Hepatocyte (in vitro differentiated cells): ENCODE measurements at regions not wholly inside any gene's neighbourhood (a gene's known extent, or its start where the extent isn't known, plus 50 kb on each side); places are given as distances from the start of the nearest gene placed in this dataset.

ENCODE experiments used
- DNase-seq: peaks from one replicate; pipeline ENCODE4 v3.0.0-alpha.2; 2016; ENCODE audit warnings: low spot score
- H2AFZ ChIP-seq: fragments of 200-600 bp; sonication (generic); 2 replicates; pipeline ENCODE4 v1.6.0; 2016; ENCODE audit warnings: antibody characterized with exemption, mild to moderate bottlenecking
- H3K27ac ChIP-seq: fragments of 200-600 bp; sonication (generic); 2 replicates; pipeline ENCODE4 v1.5.1; 2016; ENCODE audit warnings: mild to moderate bottlenecking
- H3K27me3 ChIP-seq: fragments of 200-600 bp; sonication (generic); 2 replicates; pipeline ENCODE4 v1.6.1; 2016
- H3K36me3 ChIP-seq: fragments of 200-600 bp; sonication (generic); replicated peaks from 2 replicates; pipeline ENCODE4 v1.5.1; 2016; ENCODE audit warnings: low read depth; ENCODE audit not compliant: insufficient read depth
- H3K4me1 ChIP-seq: fragments of 200-600 bp; sonication (generic); 2 replicates; pipeline ENCODE4 v1.5.1; 2016; ENCODE audit warnings: mild to moderate bottlenecking, moderate library complexity; ENCODE audit not compliant: insufficient read depth
- H3K4me2 ChIP-seq: fragments of 200-600 bp; sonication (generic); 2 replicates; pipeline ENCODE4 v1.6.0; 2016
- H3K4me3 ChIP-seq: fragments of 200-600 bp; sonication (generic); 2 replicates; pipeline ENCODE4 v1.5.1; 2016; ENCODE audit warnings: mild to moderate bottlenecking
- H3K79me2 ChIP-seq: fragments of 200-600 bp; sonication (generic); 2 replicates; pipeline ENCODE4 v1.6.0; 2017; ENCODE audit warnings: mild to moderate bottlenecking
- H3K9me2 ChIP-seq: fragments of 200-600 bp; sonication (generic); replicated peaks from 2 replicates; pipeline ENCODE4 v1.6.0; 2017; ENCODE audit warnings: mild to moderate bottlenecking; ENCODE audit not compliant: insufficient read depth
- H3K9me3 ChIP-seq: fragments of 200-600 bp; sonication (generic); 2 replicates; pipeline ENCODE4 v1.5.1; 2016; ENCODE audit warnings: low read depth, mild to moderate bottlenecking
- H4K20me1 ChIP-seq: fragments of 200-600 bp; sonication (generic); 2 replicates; pipeline ENCODE4 v1.6.0; 2016; ENCODE audit warnings: mild to moderate bottlenecking; ENCODE audit not compliant: insufficient read depth, poor library complexity, severe bottlenecking
- EZH2 ChIP-seq: fragments of 200-600 bp; sonication (generic); IDR thresholded peaks from 2 replicates; pipeline ENCODE4 v1.6.1; 2016; ENCODE audit warnings: antibody characterized with exemption, mild to moderate bottlenecking, borderline replicate concordance
- EZH2phosphoT487 ChIP-seq: fragments of 200-600 bp; sonication (generic); IDR thresholded peaks from one replicate; pipeline ENCODE4 v1.6.1; 2018; ENCODE audit warnings: antibody characterized with exemption, mild to moderate bottlenecking, low read depth, moderate library complexity; ENCODE audit not compliant: unreplicated experiment, severe bottlenecking
- WGBS: methylation state at CpG from one replicate; pipeline ENCODE4 v1.1.6; 2016; ENCODE audit warnings: low lambda C conversion rate; ENCODE audit errors: missing lambda C conversion rate; 5-methylcytosine and 5-hydroxymethylcytosine counted together
- TF ChIP-seq, protein P1 (sequence below): fragments of 200-600 bp; sonication (generic); IDR thresholded peaks from 2 replicates; pipeline ENCODE4 v1.5.1; 2016; ENCODE audit warnings: antibody characterized with exemption, mild to moderate bottlenecking; ENCODE audit not compliant: poor library complexity

DNA sequence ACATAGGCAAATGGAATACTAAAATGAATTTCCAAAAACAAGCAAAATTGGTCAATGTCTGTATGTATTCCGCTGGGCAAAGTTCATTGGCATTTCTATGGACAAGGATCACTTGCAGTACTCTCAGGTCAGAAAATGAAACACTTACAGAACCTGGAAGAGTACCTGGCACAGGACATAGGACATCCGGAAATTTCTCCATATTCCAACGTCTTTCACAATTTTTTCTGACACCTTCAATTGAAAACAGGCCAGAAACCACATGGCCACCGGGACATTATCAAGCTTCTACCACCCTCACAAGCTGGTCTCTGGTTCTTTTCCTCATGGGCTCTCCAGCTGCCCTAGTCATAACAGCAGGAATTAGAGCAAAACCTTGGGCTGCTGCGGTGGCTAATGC, 96.9 kb upstream of the MSH6 start:
- H3K4me3 ChIP-seq: no peak overlapping the region
- no peaks in the 10 kb centered on the region for H3K36me3 ChIP-seq
- no peaks in the 10 kb centered on the region for H3K27me3 ChIP-seq
- H2AFZ ChIP-seq: no peak overlapping the region
- H3K4me2 ChIP-seq: no peak overlapping the region
- no peaks in the 10 kb centered on the region for H3K9me3 ChIP-seq
- no peak for DNase-seq
- TF ChIP-seq EZH2phosphoT487 (no peak), EZH2 (no peak)
- TF ChIP-seq, protein P1, sequence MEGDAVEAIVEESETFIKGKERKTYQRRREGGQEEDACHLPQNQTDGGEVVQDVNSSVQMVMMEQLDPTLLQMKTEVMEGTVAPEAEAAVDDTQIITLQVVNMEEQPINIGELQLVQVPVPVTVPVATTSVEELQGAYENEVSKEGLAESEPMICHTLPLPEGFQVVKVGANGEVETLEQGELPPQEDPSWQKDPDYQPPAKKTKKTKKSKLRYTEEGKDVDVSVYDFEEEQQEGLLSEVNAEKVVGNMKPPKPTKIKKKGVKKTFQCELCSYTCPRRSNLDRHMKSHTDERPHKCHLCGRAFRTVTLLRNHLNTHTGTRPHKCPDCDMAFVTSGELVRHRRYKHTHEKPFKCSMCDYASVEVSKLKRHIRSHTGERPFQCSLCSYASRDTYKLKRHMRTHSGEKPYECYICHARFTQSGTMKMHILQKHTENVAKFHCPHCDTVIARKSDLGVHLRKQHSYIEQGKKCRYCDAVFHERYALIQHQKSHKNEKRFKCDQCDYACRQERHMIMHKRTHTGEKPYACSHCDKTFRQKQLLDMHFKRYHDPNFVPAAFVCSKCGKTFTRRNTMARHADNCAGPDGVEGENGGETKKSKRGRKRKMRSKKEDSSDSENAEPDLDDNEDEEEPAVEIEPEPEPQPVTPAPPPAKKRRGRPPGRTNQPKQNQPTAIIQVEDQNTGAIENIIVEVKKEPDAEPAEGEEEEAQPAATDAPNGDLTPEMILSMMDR: no peak
- WGBS: 79% methylated on average over 5 of the region's 5 CpGs
- H3K27ac ChIP-seq: no peak overlapping the region
- no peaks in the 10 kb centered on the region for H3K4me1 ChIP-seq
- no peaks in the 10 kb centered on the region for H4K20me1 ChIP-seq
- no peaks in the 10 kb centered on the region for H3K79me2 ChIP-seq
- no peaks in the 10 kb centered on the region for H3K9me2 ChIP-seq

DNA sequence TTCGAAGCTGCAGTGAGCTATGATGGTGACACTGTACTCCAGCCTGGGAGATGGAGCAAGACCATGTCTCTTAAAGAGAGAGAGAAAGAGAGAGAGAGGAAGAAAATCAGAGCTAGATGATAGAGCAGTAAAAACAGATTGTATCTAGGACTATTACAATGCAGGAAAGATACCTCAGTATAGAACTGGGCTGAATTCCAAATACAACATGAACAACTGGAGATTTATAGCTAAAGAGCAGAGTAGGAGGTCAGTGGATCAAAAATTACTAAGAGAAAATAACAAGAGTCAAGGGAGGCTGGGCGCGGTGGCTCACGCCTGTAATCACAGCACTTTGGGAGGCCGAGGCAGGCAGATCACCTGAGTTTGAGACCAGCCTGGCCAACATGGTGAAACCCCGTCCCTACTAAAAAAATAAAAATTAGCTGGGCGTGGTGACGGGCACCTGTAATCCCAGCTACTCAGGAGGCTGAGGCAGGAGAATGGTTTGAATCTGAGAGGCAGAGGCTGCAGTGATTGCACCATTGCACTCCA, 100.7 kb upstream of the MSH6 start:
- no peak overlapping the region for H3K27ac ChIP-seq
- no peak overlapping the region for H2AFZ ChIP-seq
- 96% methylated on average over 8 of the region's 8 CpGs for WGBS
- no peaks in the 10 kb centered on the region for H3K79me2 ChIP-seq
- H3K9me3 ChIP-seq: no peaks in the 10 kb centered on the region
- no peak overlapping the region for H3K4me2 ChIP-seq
- H3K4me3 ChIP-seq: no peak overlapping the region
- no peaks in the 10 kb centered on the region for H3K9me2 ChIP-seq
- H3K27me3 ChIP-seq: no peaks in the 10 kb centered on the region
- H3K4me1 ChIP-seq: no peaks in the 10 kb centered on the region
- H4K20me1 ChIP-seq: no peaks in the 10 kb centered on the region
- H3K36me3 ChIP-seq: no peaks in the 10 kb centered on the region
- DNase-seq: no peak
- no peak for TF ChIP-seq EZH2phosphoT487
- TF ChIP-seq EZH2: no peak
- TF ChIP-seq, protein P1: no peak

GRCh38 chr2:47676261-47676926, 105.6 kb upstream of the KCNK12 start:
- Histone ChIP-seq H2AFZ (no peak overlapping the region), H3K36me3 (no peaks in the 10 kb centered on the region), H3K27me3 (no peaks in the 10 kb centered on the region), H3K9me3 (no peaks in the 10 kb centered on the region), H3K9me2 (no peaks in the 10 kb centered on the region), H3K4me1 (no peaks in the 10 kb centered on the region), H3K4me2 (no peak overlapping the region), H3K4me3 (no peak overlapping the region), H3K79me2 (no peaks in the 10 kb centered on the region), H3K27ac (peak overlapping the region; percentile 12), H4K20me1 (no peaks in the 10 kb centered on the region)
- DNase-seq: no peak
- 81% methylated on average over 6 of the region's 6 CpGs for WGBS
- TF ChIP-seq EZH2: no peak
- TF ChIP-seq EZH2phosphoT487: no peak
- TF ChIP-seq, protein P1: no peak
